NCI-H2029 (cell line): ENCODE measurements at regions not wholly inside any gene's neighbourhood (a gene's known extent, or its start where the extent isn't known, plus 50 kb on each side); places are given as distances from the start of the nearest gene placed in this dataset.

ENCODE experiments used
- DNase-seq: peaks from one replicate; lab custom pipeline; 2025; lab: John Stamatoyannopoulos, UW

GRCh38 chr18:77520767-77521166 lies 271.1 kb downstream of the GALR1 start:
- DNase-seq = no peak

DNA sequence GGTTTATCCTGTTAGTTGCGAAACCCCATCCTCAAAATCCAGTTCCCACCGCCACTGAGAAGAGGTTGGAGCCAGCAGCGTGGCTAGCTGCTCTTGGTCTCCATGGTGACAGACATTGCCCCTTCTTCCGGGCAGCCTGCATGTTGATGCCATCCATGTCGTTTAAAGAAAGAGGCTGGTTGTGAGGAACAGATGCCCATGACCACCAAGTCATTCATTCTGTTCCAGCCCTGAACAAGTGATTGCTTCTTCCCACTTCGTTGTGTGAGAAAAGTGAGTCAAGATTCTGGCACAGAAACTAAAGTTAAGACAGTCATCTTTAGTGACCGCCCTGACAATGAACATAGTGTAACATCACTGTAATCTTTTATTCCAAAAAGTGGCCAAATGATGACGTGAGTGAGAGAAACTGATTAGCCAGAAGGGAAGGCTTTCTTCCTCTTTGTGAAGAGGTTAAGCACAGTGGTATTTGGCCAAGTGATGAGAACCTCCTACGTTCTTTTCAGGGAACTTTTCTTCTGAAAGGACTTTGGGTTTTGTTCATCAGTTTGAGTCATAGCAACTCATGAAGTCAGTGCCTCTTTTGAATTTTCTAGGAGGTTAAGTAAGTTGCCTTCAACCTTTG lies 272.5 kb downstream of the GALR1 start:
- DNase-seq = no peak

- DNase-seq = no peak
Measured at GRCh38 chr18:77524909-77525308, 275.3 kb downstream of the GALR1 start.

- no peak for DNase-seq
Measured at GRCh38 chr18:77526962-77527361, 277.3 kb downstream of the GALR1 start.

- DNase-seq = no peak
Measured at GRCh38 chr18:77528872-77529271, 279.2 kb downstream of the GALR1 start.

DNA sequence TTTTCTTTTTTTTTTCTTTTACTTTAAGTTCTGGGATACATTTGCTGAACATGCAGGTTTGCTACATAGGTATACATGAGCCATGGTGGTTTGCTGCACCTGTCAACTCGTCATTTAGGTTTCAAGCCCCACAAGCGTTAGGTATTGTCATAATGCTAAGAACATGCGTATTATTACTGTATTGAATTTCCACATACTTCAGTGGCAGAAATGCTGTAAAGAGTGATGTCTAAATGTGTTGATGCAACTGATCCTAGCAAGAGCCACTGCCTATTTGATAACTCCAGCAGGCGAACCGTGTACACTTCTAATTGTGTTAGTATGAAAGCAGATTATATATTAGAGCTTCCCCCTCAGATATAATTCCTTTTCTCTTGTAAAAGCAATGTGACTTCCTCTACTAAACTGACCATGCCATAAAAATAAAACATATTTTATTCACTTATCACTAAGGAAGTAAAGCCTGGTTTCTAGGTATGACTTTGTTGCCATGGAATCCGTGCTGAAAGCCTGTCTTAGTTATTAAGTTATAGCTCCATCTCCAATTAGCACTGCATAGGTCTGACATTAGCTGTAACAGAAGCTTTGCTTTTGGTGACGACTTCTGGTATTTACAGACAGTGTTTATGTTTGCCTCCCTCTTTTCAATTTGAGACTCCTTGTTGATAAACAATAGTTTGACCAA lies 280.0 kb downstream of the GALR1 start:
- DNase-seq = no peak

- DNase-seq = no peak
Measured at GRCh38 chr18:77530732-77531131, 281.1 kb downstream of the GALR1 start.

DNA sequence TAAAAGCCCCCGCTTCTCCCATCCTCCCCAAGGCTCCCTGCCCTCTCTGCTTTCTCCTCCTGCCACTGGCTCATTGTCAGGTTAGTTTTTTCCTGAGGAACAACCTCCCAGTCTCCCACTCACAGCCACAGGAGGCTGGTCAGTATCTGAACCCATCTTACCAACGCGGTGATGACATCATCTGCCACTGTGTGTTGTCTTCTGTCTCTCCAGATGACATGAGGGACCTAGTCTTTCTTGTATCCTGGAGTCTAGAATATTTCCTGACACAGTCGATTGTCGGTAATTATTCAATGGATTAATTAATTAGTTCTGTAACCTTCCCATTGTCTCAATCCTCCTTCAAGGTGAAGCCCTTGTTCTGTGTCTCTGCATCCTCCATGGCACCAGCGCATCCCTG lies 290.2 kb downstream of the GALR1 start:
- DNase-seq = no peak

DNA sequence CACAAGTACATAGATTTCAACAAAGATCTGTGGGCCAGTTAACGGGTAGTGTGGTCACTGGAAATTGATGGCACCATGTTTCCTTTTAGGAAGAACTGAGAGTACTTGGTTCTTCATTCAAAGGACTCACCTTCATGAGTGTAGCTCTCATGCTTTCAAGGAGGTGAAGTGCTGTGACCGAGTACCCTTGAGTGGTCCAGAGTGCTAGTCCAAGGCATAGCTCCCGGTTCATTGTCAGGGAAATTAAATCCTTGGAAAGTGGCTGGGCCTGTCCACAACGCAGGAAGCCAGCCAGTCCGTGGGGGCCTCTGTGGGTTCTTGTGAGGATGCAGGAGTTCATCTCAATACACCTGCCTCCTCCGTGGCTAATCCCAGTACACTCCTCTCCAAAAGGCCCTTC lies 295.1 kb downstream of the GALR1 start:
- DNase-seq = no peak

GRCh38 chr18:77547757-77548156 lies 298.1 kb downstream of the GALR1 start:
- DNase-seq = no peak

- DNase-seq = no peak
Measured at GRCh38 chr18:77548790-77549420, 299.3 kb downstream of the GALR1 start.

DNA sequence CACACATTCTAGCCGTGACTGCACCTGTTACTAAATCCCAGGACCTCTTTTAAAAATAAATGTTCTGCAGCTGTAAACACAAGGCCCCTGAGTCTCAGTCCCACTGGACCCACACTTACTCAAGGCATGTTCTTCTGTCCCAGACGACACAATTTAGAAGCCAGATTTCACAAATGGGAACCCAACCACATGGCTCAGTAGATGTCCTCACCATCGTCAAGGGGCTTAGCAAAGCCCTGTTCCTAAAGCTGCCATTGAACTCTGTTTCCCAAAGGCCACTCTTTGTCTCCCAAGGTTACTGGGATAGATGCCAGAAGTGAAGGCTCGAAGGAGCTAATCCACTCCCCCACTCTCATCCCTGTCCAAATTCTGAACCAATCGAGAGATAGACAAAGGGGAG lies 301.0 kb downstream of the GALR1 start:
- DNase-seq = no peak

DNA sequence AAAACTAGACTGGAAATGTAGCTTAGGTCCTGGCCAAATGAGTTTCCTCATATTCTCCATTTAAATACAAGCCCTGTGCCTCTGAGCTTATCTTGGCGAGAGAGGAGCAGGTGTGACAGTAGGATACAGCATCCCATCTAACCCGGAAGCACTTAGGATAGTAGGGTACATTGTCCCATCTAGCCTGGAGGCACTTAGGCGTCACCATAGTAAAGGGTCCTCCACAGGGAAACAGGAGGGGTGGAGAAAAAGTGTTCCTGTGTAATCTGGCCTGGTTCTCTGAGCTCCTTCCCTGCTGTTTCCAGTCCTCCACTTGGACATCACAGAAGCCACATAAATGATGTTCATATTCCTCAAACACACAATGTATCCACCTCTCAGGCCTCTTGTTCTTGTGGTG lies 301.4 kb downstream of the GALR1 start:
- DNase-seq = no peak

DNA sequence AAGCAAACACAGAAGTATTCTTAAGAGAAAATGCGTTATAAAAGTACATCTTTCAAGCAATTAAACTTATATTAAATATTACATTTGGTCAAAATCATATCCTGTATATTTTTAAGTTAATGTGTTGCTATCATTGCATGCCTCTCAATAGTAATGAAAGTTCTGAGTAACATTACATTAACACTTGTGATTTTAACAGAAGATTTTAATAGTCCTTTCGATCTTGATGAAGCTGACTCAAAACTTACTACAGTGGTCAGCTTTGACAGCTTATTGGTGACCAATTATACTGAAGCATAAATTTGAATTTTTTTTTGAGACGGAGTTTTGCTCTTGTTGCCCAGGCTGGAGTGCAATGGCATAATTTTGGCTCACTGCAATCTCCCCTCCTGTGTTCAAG lies 303.3 kb downstream of the GALR1 start:
- no peak for DNase-seq

DNA sequence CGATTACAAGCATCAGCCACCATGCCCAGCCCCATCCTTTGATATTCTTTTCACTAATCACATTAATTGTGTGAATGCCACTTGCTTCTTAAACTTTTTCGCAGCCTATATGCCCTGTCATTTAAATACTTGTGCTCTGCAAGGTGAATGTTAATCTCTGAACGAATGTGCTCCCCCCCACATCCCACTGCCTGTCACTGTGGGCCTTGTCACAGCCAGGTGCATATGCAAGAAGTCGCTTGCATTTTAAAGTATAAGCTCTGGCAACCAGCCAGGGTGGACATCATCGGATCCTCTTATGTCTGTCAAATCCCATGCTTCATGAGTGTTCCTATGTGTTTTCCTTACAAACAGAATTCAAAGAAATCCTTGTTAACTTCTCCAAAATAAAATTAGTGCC lies 304.4 kb downstream of the GALR1 start:
- DNase-seq = no peak

DNA sequence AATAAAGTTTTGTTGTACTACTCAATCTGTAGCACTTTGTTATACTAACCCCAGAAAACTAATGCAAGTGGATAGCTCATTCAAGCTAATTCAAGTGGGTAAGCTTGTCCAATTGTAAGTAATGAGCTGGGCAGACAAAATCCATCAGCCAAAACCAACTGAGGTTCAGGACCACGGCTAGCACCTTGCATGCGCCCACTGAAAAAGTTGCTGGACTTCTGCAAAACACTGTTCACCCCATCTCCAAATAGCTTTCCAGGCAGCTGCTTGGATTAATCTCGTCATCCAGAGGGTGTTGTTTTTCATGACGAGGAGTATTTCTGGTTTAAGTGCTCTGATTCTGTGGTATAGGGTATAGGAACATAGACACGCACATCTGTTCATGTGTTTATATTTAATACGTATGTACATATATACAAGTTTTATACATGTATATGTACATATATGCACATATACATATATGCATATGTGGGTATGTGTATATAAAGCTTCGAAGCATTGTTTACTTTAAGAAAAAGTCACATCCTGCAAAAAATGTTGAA lies 307.5 kb downstream of the GALR1 start:
- no peak for DNase-seq

GRCh38 chr18:77559274-77559910 lies 309.7 kb downstream of the GALR1 start:
- no peak for DNase-seq

GRCh38 chr18:77560341-77560992 lies 310.8 kb downstream of the GALR1 start:
- DNase-seq = no peak

DNA sequence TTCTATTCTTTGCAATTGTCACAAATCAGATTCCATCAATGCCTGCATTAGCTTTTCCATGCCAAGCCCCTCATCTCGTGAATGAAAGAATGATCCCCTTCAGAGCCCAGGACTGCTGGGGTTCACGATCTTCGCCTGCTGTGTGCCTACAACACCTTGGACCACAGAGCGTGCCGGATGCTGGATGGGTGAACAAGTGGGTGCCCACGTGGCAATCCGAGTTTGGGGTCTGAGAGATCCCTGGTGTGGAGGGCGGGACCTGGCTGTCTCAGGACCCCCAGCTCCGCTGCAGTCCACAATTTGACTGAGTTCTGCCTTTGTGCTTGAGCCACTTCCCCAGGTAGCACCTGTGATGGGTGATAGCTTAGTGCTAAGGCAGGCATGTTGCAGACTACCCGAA lies 317.0 kb downstream of the GALR1 start:
- no peak for DNase-seq

DNA sequence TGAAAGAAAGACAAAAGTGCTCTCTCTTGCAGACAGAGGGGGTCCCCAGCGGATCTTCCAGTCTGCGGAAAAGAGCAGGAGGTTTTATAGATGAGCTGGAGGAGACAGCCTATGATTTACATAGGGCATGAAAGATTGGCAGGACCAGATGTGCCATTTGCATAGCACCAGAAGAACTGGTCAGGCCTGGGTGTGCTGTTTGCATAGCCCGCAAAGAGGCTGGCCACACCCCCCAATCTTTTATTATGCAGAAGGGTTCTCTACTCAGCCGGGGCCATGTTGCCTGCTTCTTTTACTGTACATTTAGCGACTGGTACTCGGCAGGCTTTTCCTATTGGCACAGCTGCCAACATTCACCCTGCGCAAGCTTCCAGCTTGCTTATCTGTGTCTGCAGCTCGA lies 317.6 kb downstream of the GALR1 start:
- DNase-seq = no peak

DNA sequence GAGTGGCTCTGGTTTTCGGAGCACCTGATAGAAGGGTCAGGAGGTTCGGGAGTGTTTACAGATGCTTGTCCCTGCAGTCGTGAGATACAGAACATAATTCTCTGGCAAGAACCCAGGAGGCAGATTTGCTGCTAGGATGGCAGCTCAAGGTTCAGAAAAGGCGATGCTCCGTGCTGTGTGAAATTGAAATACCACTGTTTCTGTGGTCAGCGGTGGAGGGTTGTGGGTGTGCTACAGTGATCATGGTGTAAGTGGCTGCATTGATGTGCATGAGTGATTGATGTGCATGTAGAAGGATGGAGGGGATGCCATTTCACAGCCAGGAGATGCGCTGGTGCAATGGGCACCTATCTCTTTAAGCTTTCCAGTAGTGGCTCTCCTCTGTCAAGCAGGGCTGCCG lies 322.1 kb downstream of the GALR1 start:
- DNase-seq = no peak

- no peak for DNase-seq
Measured at GRCh38 chr18:77572537-77572936, 322.9 kb downstream of the GALR1 start.
